Subcutaneous abdominal adipose tissue (tissue), 5 donors: ENCODE measurements at regions not wholly inside any gene's neighbourhood (a gene's known extent, or its start where the extent isn't known, plus 50 kb on each side); places are given as distances from the start of the nearest gene placed in this dataset.
"Not testable (repeated sequence)": the region's sequence is repeated elsewhere in the genome, so short reads cannot be mapped to it uniquely, and the experiment has no call there.

Source experiments
- H3K27ac ChIP-seq: one replicate; pipeline ENCODE4 v1.7.0; 2013; ENCODE audit warnings: low read depth, mild to moderate bottlenecking, inconsistent platforms, low read length, moderate library complexity
- H3K27me3 ChIP-seq, 5 donors: one replicate each; pipeline ENCODE4 v1.7.0; 2013; ENCODE audit warnings: low read length in 5 of 5, inconsistent platforms in 1 of 5; ENCODE audit not compliant: control insufficient read depth in 5 of 5, insufficient read depth in 4 of 5
- H3K36me3 ChIP-seq, 5 donors: one replicate each; pipeline ENCODE4 v1.7.0; 2013; ENCODE audit warnings: low read length in 5 of 5; ENCODE audit not compliant: control insufficient read depth in 5 of 5, insufficient read depth in 5 of 5
- H3K4me1 ChIP-seq, 5 donors: one replicate each; pipeline ENCODE4 v1.7.0; 2013; ENCODE audit warnings: low read length in 5 of 5, mild to moderate bottlenecking in 3 of 5, moderate library complexity in 1 of 5; ENCODE audit not compliant: control insufficient read depth in 5 of 5, insufficient read depth in 5 of 5
- H3K4me3 ChIP-seq, 5 donors: one replicate each; pipeline ENCODE4 v1.7.0; 2013; ENCODE audit warnings: low read length in 5 of 5, low read depth in 1 of 5
- H3K9ac ChIP-seq, 5 donors: one replicate each; pipeline ENCODE4 v1.7.0; 2013; ENCODE audit warnings: low read length in 5 of 5, mild to moderate bottlenecking in 4 of 5, moderate library complexity in 3 of 5
- H3K9me3 ChIP-seq, 5 donors: one replicate each; pipeline ENCODE4 v1.7.0; 2013; ENCODE audit warnings: low read length in 5 of 5; ENCODE audit not compliant: control insufficient read depth in 5 of 5
- donor health status: healthy.
- donor health status: healthy.
- donor health status: healthy.
- donor health status: healthy.
- donor health status: healthy.

GRCh38 chr14:71395151-71395604, 487.9 kb downstream of the PCNX1 start:
- Histone ChIP-seq H3K9ac (no peak overlapping the region), H3K27ac (no peak overlapping the region), H3K4me1 (peaks cover 0 to 5% (median 0%) of the 10 kb centered on the region in 5 donors), H3K4me3 (no peak overlapping the region), H3K27me3 (no peaks in the 10 kb centered on the region), H3K9me3 (no peaks in the 10 kb centered on the region), H3K36me3 (no peaks in the 10 kb centered on the region)

GRCh38 chr14:71395636-71396035, 488.4 kb downstream of the PCNX1 start:
- H3K27me3 ChIP-seq: no peaks in the 10 kb centered on the region
- no peaks in the 10 kb centered on the region for H3K36me3 ChIP-seq
- peaks cover 0 to 5% (median 2%) of the 10 kb centered on the region in 5 donors for H3K4me1 ChIP-seq
- H3K27ac ChIP-seq: no peak overlapping the region
- no peak overlapping the region for H3K4me3 ChIP-seq
- no peaks in the 10 kb centered on the region for H3K9me3 ChIP-seq
- H3K9ac ChIP-seq: no peak overlapping the region

- Histone ChIP-seq H3K27ac (no peak overlapping the region), H3K27me3 (no peaks in the 10 kb centered on the region)
Observed at GRCh38 chr14:71396050-71396677, 488.9 kb downstream of the PCNX1 start.

GRCh38 chr14:71397371-71397770, 490.1 kb downstream of the PCNX1 start:
- Histone ChIP-seq H3K4me1 (peaks cover 0 to 9% (median 6%) of the 10 kb centered on the region in 5 donors), H3K4me3 (no peak overlapping the region), H3K9me3 (no peaks in the 10 kb centered on the region), H3K27me3 (no peaks in the 10 kb centered on the region), H3K36me3 (no peaks in the 10 kb centered on the region), H3K9ac (no peak overlapping the region), H3K27ac (no peak overlapping the region)

More at GRCh38 chr14:71396050-71396677, 488.9 kb downstream of the PCNX1 start:
- Histone ChIP-seq H3K4me1 (peaks cover 0 to 9% (median 6%) of the 10 kb centered on the region in 5 donors), H3K36me3 (no peaks in the 10 kb centered on the region), H3K9me3 (no peaks in the 10 kb centered on the region), H3K4me3 (no peak overlapping the region), H3K9ac (no peak overlapping the region)

- no peaks in the 10 kb centered on the region for H3K27me3 ChIP-seq
- H3K9ac ChIP-seq: no peak overlapping the region
- no peak overlapping the region for H3K4me3 ChIP-seq
- H3K9me3 ChIP-seq: no peaks in the 10 kb centered on the region
- no peaks in the 10 kb centered on the region for H3K36me3 ChIP-seq
- H3K27ac ChIP-seq: no peak overlapping the region
- H3K4me1 ChIP-seq: peaks cover 0 to 9% (median 6%) of the 10 kb centered on the region in 5 donors
Observed at GRCh38 chr14:71398450-71398849, 491.2 kb downstream of the PCNX1 start.

- Histone ChIP-seq H3K9me3 (no peaks in the 10 kb centered on the region), H3K27ac (no peak overlapping the region), H3K27me3 (no peaks in the 10 kb centered on the region), H3K9ac (no peak overlapping the region), H3K4me1 (peaks cover 0 to 9% (median 6%) of the 10 kb centered on the region in 5 donors), H3K4me3 (no peak overlapping the region), H3K36me3 (no peaks in the 10 kb centered on the region)
Observed at GRCh38 chr14:71399057-71399487, 491.8 kb downstream of the PCNX1 start.

GRCh38 chr14:71400871-71401321, 493.6 kb downstream of the PCNX1 start:
- Histone ChIP-seq H3K27ac (no peak overlapping the region), H3K4me3 (no peak overlapping the region), H3K9me3 (no peaks in the 10 kb centered on the region)

GRCh38 chr14:71402415-71402814, 495.2 kb downstream of the PCNX1 start:
- not testable (repeated sequence) for H3K9ac ChIP-seq, H3K9me3 ChIP-seq, H3K27ac ChIP-seq, H3K36me3 ChIP-seq, H3K4me3 ChIP-seq, H3K27me3 ChIP-seq, H3K4me1 ChIP-seq

More at GRCh38 chr14:71400871-71401321, 493.6 kb downstream of the PCNX1 start:
- H3K36me3 ChIP-seq: no peaks in the 10 kb centered on the region
- peaks cover 0 to 9% (median 6%) of the 10 kb centered on the region in 5 donors for H3K4me1 ChIP-seq
- H3K9ac ChIP-seq: no peak overlapping the region
- H3K27me3 ChIP-seq: no peaks in the 10 kb centered on the region

GRCh38 chr14:71403656-71404055, 496.4 kb downstream of the PCNX1 start:
- Histone ChIP-seq H3K4me1 (peaks cover 0 to 8% (median 5%) of the 10 kb centered on the region in 5 donors), H3K27ac (no peak overlapping the region), H3K9me3 (no peaks in the 10 kb centered on the region), H3K27me3 (no peaks in the 10 kb centered on the region), H3K9ac (no peak overlapping the region), H3K36me3 (no peaks in the 10 kb centered on the region), H3K4me3 (no peak overlapping the region)

- no peak overlapping the region for H3K9ac ChIP-seq
- peaks cover 0 to 5% (median 3%) of the 10 kb centered on the region in 5 donors for H3K4me1 ChIP-seq
- no peaks in the 10 kb centered on the region for H3K9me3 ChIP-seq
- no peaks in the 10 kb centered on the region for H3K36me3 ChIP-seq
- H3K27ac ChIP-seq: no peak overlapping the region
- H3K4me3 ChIP-seq: no peak overlapping the region
- no peaks in the 10 kb centered on the region for H3K27me3 ChIP-seq
Observed at GRCh38 chr14:71405676-71406075, 498.4 kb downstream of the PCNX1 start.
